HFFc6 (cell line): ENCODE measurements at regions not wholly inside any gene's neighbourhood (a gene's known extent, or its start where the extent isn't known, plus 50 kb on each side); places are given as distances from the start of the nearest gene placed in this dataset.
"Not testable (repeated sequence)": the region's sequence is repeated elsewhere in the genome, so short reads cannot be mapped to it uniquely, and the experiment has no call there.

Experiments used
- DNase-seq: peaks from one replicate; pipeline ENCODE4 v3.0.0-alpha.2; 2018
- H3K27ac Mint-ChIP-seq: 2 replicates; pipeline ENCODE4 v1.8.0; 2020; ENCODE audit warnings: mild to moderate bottlenecking, mixed read lengths
- H3K27me3 Mint-ChIP-seq: 2 replicates; pipeline ENCODE4 v1.8.0; 2021; ENCODE audit warnings: mild to moderate bottlenecking, moderate library complexity, mixed read lengths; ENCODE audit not compliant: insufficient read depth
- H3K36me3 Mint-ChIP-seq: 2 replicates; pipeline ENCODE4 v1.8.0; 2021; ENCODE audit warnings: low read depth, mixed read lengths
- H3K4me1 Mint-ChIP-seq: 2 replicates; pipeline ENCODE4 v1.8.0; 2020; ENCODE audit warnings: low read depth, mixed read lengths
- H3K4me3 Mint-ChIP-seq: 2 replicates; pipeline ENCODE4 v1.8.0; 2020; ENCODE audit warnings: mild to moderate bottlenecking, moderate library complexity, mixed read lengths
- H3K9me3 Mint-ChIP-seq: 2 replicates; pipeline ENCODE4 v1.8.0; 2020; ENCODE audit warnings: mild to moderate bottlenecking, mixed read lengths
- CTCF ChIP-seq: fragments of 200-600 bp; sonication (generic); IDR thresholded peaks from 2 replicates; pipeline ENCODE4 v1.5.0; 2021; ENCODE audit warnings: antibody characterized with exemption, mild to moderate bottlenecking

- H3K4me1 Mint-ChIP-seq: no peaks in the 10 kb centered on the region
- no peaks in the 10 kb centered on the region for H3K36me3 Mint-ChIP-seq
- H3K27me3 Mint-ChIP-seq: peaks cover 6% of the 10 kb centered on the region
- no peak for DNase-seq
- no peak for TF ChIP-seq CTCF
- no peak overlapping the region for H3K4me3 Mint-ChIP-seq
- peaks cover 43% of the 10 kb centered on the region for H3K9me3 Mint-ChIP-seq
- H3K27ac Mint-ChIP-seq: no peak overlapping the region
These were observed 2336.1 kb downstream of the TP53TG3F start for GRCh38 chr16:35795361-35796029.

GRCh38 chr16:35797811-35798210, 2338.4 kb downstream of the TP53TG3F start:
- no peak overlapping the region for H3K27ac Mint-ChIP-seq
- no peak overlapping the region for H3K4me3 Mint-ChIP-seq
- no peaks in the 10 kb centered on the region for H3K4me1 Mint-ChIP-seq
- H3K9me3 Mint-ChIP-seq: peaks cover 21% of the 10 kb centered on the region
- no peak for TF ChIP-seq CTCF
- peaks cover 4% of the 10 kb centered on the region for H3K27me3 Mint-ChIP-seq
- H3K36me3 Mint-ChIP-seq: no peaks in the 10 kb centered on the region
- DNase-seq: no peak

GRCh38 chr16:35798885-35799426, 2339.5 kb downstream of the TP53TG3F start:
- Mint-ChIP-seq H3K4me1 (no peaks in the 10 kb centered on the region), H3K36me3 (no peaks in the 10 kb centered on the region), H3K4me3 (no peak overlapping the region), H3K27me3 (no peaks in the 10 kb centered on the region), H3K9me3 (peaks cover 19% of the 10 kb centered on the region), H3K27ac (no peak overlapping the region)
- no peak for TF ChIP-seq CTCF
- no peak for DNase-seq

- H3K27ac Mint-ChIP-seq, H3K4me3 Mint-ChIP-seq, H3K4me1 Mint-ChIP-seq, H3K36me3 Mint-ChIP-seq, DNase-seq, H3K27me3 Mint-ChIP-seq: not testable (repeated sequence)
- H3K9me3 Mint-ChIP-seq: peaks cover 19% of the 10 kb centered on the region
These were observed 2345.1 kb downstream of the TP53TG3F start for GRCh38 chr16:35804465-35804864.

- Mint-ChIP-seq H3K4me3 (no peak overlapping the region), H3K36me3 (no peaks in the 10 kb centered on the region), H3K9me3 (peaks cover 23% of the 10 kb centered on the region; the same call in 1 of the 2 replicates), H3K4me1 (no peaks in the 10 kb centered on the region), H3K27me3 (no peaks in the 10 kb centered on the region), H3K27ac (no peak overlapping the region)
- DNase-seq: no peak
- no peak for TF ChIP-seq CTCF
These were observed 2363.9 kb downstream of the TP53TG3F start for GRCh38 chr16:35823342-35823741.

GRCh38 chr16:35841632-35842031, 2382.2 kb downstream of the TP53TG3F start:
- no peak overlapping the region for H3K27ac Mint-ChIP-seq
- no peaks in the 10 kb centered on the region for H3K36me3 Mint-ChIP-seq
- H3K27me3 Mint-ChIP-seq: no peaks in the 10 kb centered on the region
- no peak for TF ChIP-seq CTCF
- H3K9me3 Mint-ChIP-seq: peaks cover 38% of the 10 kb centered on the region
- no peak overlapping the region for H3K4me3 Mint-ChIP-seq
- H3K4me1 Mint-ChIP-seq: no peaks in the 10 kb centered on the region
- no peak for DNase-seq
